ENCODE measurements at regions not wholly inside any gene's neighbourhood (a gene's known extent, or its start where the extent isn't known, plus 50 kb on each side); places are given as distances from the start of the nearest gene placed in this dataset.
"Not testable (repeated sequence)": the region's sequence is repeated elsewhere in the genome, so short reads cannot be mapped to it uniquely, and the experiment has no call there.

- no peak for DNase-seq (ENCODE audit: low read depth)
These were observed 94.6 kb downstream of the APOB start for GRCh38 chr2:20949256-20949655.

- no peak for DNase-seq (ENCODE audit: low read depth)
These were observed 97.4 kb downstream of the APOB start for GRCh38 chr2:20946468-20946867.

- not testable (repeated sequence) for DNase-seq (ENCODE audit: low read depth)
These were observed 100.2 kb downstream of the APOB start for GRCh38 chr2:20943721-20944120.

- DNase-seq (ENCODE audit: low read depth), result no peak
These were observed 101.2 kb downstream of the APOB start for GRCh38 chr2:20942646-20943125.

- no peak for DNase-seq (ENCODE audit: low read depth)
These were observed 103.0 kb downstream of the APOB start for GRCh38 chr2:20940856-20941255.

- DNase-seq (ENCODE audit: low read depth), result no peak
These were observed 103.7 kb downstream of the APOB start for GRCh38 chr2:20939931-20940795.

GRCh38 chr2:20937353-20937752 is 106.5 kb downstream of the APOB start:
- DNase-seq (ENCODE audit: low read depth), result no peak

GRCh38 chr2:20935168-20935775 is 108.6 kb downstream of the APOB start:
- DNase-seq (ENCODE audit: low read depth), result no peak

- DNase-seq (ENCODE audit: low read depth), result no peak
These were observed 109.6 kb downstream of the APOB start for GRCh38 chr2:20934236-20934635.

GRCh38 chr2:20933714-20934113 is 110.2 kb downstream of the APOB start:
- no peak for DNase-seq (ENCODE audit: low read depth)

- DNase-seq (ENCODE audit: low read depth), result no peak
These were observed 108.4 kb upstream of the LDAH start for GRCh38 chr2:20931346-20931745.

- no peak for DNase-seq (ENCODE audit: low read depth)
These were observed 108.0 kb upstream of the LDAH start for GRCh38 chr2:20930928-20931327.

- no peak for DNase-seq (ENCODE audit: low read depth)
These were observed 106.8 kb upstream of the LDAH start for GRCh38 chr2:20929721-20930120.

GRCh38 chr2:20928617-20929016 is 105.7 kb upstream of the LDAH start:
- DNase-seq (ENCODE audit: low read depth), result no peak

- no peak for DNase-seq (ENCODE audit: low read depth)
These were observed 102.5 kb upstream of the LDAH start for GRCh38 chr2:20925265-20925889.

GRCh38 chr2:20919297-20919800 is 96.4 kb upstream of the LDAH start:
- no peak for DNase-seq (ENCODE audit: low read depth)

GRCh38 chr2:20917719-20918572 is 95.0 kb upstream of the LDAH start:
- DNase-seq (ENCODE audit: low read depth), result peak; percentile 5

GRCh38 chr2:20917287-20917660 is 94.4 kb upstream of the LDAH start:
- no peak for DNase-seq (ENCODE audit: low read depth)

- peak; percentile 23 for DNase-seq (ENCODE audit: low read depth)
These were observed 93.8 kb upstream of the LDAH start for GRCh38 chr2:20916604-20917286.

GRCh38 chr2:20915271-20915670 is 92.4 kb upstream of the LDAH start:
- no peak for DNase-seq (ENCODE audit: low read depth)

- DNase-seq (ENCODE audit: low read depth), result no peak
These were observed 91.9 kb upstream of the LDAH start for GRCh38 chr2:20914771-20915170.
